PFSK-1 (cell line): ENCODE measurements at regions not wholly inside any gene's neighbourhood (a gene's known extent, or its start where the extent isn't known, plus 50 kb on each side); places are given as distances from the start of the nearest gene placed in this dataset.

Source experiments
- FOXP2 ChIP-seq: optimal IDR thresholded peaks from 2 replicates; pipeline ENCODE3; 2011; ENCODE audit warnings: borderline replicate concordance, control low read depth, inconsistent platforms; ENCODE audit not compliant: insufficient read depth; ENCODE audit errors: extremely low read length, extremely low read depth
- POLR2AphosphoS5 ChIP-seq: IDR thresholded peaks from 2 replicates; pipeline ENCODE4 v1.6.1; 2012; ENCODE audit warnings: low read depth, mild to moderate bottlenecking, control low read depth, low read length, moderate library complexity
- SIN3A ChIP-seq: IDR thresholded peaks from 2 replicates; pipeline ENCODE4 v1.6.1; 2012; ENCODE audit warnings: mild to moderate bottlenecking, low read length, moderate library complexity, borderline replicate concordance; ENCODE audit not compliant: insufficient read depth
- TAF1 ChIP-seq: IDR thresholded peaks from 2 replicates; pipeline ENCODE4 v1.6.1; 2012; ENCODE audit warnings: low read length, control low read depth, borderline replicate concordance; ENCODE audit not compliant: insufficient read depth

- TF ChIP-seq TAF1 = no peak
- TF ChIP-seq SIN3A = no peak
- TF ChIP-seq POLR2AphosphoS5 = no peak
- TF ChIP-seq FOXP2 = no peak
These were observed 266.8 kb upstream of the ACTBL2 start for GRCh38 chr5:57749396-57749795.
